GM19438 (cell line): ENCODE measurements at regions not wholly inside any gene's neighbourhood (a gene's known extent, or its start where the extent isn't known, plus 50 kb on each side); places are given as distances from the start of the nearest gene placed in this dataset.
"Not testable (repeated sequence)": the region's sequence is repeated elsewhere in the genome, so short reads cannot be mapped to it uniquely, and the experiment has no call there.

Experiments
- ATAC-seq: cut with Tn5 transposase; IDR thresholded peaks from one replicate; pipeline ENCODE4 v1.9.1; 2021; ENCODE audit warnings: low read depth; ENCODE audit not compliant: unreplicated experiment

DNA sequence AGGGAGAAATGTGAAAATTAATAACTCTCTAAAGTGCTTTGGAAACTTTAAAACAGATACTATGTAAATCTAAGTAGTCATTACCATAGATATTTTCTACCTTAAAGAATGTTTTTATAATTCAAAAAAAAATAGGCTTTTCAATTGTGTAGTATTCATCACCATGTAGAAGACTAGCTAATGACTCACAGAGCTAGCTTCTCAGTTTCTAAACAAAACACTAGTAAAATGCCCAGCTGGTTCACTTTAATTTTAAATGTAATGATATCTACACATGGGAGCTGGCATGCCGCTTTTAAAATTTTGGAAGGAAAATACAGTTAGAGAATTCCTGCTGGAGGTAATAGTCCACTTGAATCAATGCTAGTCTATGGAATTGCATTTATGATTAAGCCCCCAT is 509.8 kb downstream of the CSNK1G3 start:
- ATAC-seq, result no peak

DNA sequence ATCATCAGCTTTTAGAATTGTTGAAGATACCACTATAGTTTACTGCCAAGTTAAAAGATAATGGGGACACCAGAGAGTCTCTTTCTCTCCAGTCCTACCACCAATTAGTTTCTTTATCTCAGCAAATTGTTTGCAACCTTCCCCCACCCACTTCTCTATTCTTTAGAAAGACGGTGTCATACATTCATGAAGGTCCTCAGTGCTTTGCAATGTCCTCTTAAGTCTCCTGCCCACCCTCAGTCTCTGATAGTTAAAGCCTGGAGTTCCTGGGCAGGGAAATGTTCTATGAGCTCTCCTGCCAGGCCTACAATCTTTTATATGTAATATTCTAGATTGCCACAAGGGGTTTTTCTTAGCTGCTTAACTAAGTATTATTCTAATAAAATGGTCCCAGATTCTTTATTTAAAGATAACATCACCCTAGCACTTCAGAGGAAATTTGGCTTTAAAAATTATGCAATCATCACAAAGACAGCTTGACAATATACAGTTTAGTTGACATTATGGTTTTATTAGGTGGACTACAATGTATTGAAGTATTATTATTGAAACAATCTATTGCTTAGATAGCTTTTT is 509.2 kb downstream of the CSNK1G3 start:
- no peak for ATAC-seq

DNA sequence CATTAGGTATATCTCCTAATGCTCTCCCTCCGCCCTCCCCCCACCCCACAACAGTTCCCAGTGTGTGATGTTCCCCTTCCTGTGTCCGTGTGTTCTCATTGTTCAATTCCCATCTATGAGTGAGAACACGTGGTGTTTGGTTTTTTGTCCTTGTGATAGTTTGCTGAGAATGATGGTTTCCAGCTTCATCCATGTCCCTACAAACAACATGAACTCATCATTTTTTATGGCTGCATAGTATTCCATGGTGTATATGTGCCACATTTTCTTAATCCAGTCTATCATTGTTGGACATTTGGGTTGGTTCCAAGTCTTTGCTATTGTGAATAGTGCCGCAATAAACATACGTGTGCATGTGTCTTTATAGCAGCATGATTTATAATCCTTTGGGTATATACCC is 505.3 kb downstream of the CSNK1G3 start:
- ATAC-seq, result not testable (repeated sequence)

DNA sequence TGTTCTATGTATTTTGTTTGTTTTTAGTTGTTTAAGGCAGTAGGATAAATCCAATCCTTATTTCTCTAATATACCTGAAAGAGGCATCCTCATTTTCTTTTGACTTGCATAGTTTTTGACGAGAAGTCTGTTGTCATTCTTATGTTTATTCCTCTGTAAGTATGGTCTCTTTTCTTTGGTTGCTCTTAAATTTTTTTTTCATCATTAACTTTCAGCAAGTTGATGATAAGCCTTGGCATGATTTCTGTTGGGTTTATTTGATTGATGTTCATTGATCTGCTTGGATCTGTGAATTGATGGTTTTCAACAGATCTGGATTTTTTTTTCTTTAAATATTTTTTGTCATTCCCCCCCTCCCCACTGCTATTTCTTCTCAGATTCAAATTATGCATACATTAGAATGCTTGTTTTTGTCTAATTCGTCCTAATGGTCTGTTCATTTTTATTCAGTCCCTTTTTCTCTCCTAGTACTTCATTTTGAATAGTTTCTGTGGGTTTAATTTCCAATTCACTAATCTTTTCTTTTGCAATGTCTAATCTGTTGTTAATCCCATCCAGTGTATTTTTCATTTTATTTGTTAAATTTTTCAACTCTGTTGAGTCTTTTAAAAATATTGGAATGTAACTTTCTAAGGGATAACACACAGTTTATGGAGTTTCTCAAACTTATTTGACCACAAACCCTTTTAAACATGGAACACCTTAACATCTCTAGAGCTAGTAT is 495.9 kb downstream of the CSNK1G3 start:
- no peak for ATAC-seq

DNA sequence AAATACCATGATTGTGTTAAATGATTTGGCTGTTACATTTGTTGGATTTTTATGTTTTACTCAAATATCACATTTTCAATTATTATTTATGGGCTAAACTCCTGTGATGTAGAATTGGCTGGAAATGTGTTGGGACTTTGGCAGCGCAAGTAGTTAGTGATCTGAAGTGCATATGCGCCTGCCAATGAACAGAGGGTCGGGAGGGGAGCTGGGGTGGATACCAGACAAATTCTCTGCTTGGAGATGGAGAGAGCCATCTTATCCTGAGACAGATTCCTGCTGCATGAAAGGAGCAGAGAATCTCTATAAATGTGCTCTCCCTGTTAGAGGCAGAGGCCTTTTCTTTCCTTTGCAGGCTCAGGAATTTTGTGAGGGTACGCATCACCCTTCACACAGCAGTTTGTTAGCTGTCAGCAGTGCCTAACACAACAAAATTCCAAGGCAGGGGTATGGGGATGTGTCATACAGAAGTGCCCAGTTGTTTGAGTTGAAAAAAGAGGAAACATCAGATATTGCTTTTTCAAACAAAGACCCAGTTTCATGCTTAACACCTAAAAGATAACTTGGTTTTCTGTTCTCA is 489.1 kb downstream of the CSNK1G3 start:
- ATAC-seq, result no peak

DNA sequence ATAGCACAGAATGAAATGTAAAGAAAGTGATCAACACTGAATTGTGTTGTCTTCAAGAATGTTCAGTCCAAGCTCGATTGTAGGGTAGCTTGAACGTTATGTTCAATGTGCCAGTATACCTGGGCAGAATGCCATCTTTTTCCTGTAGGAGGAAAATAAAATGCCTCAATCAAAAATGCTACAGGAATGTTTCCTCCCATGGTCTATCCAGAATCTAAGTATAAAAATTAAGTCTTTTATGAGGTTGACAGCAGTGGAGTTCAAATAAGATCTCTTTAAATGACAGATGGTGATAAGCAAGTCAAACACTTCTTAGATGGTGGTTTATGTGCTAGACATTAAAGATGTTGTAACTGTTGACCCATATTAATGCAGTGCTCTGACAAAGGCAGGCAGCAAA is 488.6 kb downstream of the CSNK1G3 start:
- ATAC-seq, result no peak

DNA sequence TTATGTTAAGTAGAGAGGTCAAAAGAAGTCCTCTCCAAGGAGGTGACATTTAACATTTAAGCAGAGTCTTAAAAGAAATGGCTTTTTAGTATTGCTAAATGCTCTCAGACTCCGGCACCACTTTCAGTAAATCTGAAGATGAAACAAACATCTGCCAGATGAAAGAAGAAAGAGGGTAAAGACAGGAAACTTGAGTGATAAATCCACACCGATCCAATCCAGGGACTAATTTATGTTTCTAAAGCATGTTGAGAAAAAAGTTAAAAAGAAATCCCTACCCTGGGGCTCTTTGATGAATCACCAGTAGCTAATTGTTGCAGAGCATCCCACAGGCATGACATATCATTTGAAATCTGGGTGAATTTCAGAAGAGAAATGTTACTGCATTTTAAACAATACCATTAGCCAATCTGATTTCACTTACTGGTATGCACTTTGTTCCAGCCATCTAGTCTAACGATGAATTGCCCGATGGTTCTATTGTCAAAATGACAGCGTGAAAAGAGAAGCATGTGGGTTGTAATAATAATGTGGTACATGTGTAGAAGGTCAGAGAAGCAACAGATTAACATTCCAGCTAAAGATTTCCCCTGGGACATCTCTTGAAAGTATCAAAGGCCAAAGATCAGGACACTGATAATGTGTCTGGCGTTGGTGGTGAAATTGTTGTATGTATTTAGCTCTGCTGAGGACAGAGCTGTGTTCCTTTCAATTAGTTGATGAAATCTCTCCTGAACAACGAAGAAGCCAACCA is 485.7 kb downstream of the CSNK1G3 start:
- no peak for ATAC-seq

DNA sequence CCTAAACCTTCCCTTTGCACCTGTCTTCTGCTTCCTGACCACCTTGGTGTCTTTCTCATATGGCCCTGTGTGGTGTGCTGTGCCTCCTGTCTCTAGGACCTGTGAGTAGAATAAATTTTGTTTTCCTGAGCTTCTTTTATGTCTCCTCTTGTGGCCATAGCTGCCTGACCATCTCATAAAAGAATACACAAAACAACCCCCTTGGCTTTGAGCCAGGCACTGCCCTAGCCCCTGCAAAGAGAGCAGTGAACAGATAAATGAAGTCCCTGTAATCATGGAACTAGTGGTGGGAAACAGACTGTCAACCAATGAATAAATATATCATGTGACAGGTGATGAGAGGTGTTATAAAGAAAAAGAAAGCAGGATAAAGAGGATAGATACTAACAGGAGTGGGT is 485.1 kb downstream of the CSNK1G3 start:
- ATAC-seq, result no peak

DNA sequence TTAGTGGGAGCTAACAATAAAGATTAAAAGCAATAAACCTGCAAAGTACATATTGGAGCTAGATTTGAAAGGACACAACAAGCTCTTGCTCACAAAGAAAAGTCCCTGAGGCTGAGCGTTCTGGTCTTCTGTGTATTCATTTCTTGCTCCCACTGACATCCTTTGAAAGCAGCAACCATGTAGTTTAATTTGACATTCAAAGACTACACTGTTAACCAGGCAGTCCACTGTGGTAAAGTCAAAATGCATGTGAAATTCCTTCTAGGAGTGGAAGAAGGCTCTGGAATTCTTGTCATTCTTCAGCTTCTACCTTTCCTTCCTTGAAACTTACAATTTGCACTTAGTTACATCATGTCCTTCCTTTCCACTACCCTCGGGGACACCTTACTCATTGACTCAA is 480.7 kb downstream of the CSNK1G3 start:
- no peak for ATAC-seq

DNA sequence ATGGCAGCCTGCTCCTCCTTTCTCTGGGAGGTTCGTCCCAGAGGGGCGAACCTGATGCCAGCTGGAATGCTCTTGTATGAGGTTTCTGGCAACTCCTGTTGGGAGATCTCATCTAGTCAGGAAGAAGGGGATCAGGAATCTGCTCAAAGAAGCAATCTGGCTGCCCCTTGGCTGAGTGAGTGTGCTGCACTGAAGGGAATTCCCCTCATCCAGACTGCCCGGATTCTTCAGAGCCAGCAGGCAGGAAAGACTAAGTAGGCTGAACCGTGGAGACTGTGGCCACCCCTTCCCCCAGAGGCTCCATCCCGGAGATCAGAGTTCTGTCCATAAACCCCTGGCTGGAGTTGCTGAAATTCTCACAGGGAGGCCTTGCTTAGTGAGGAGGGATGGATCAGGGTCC is 476.0 kb downstream of the CSNK1G3 start:
- ATAC-seq, result no peak

DNA sequence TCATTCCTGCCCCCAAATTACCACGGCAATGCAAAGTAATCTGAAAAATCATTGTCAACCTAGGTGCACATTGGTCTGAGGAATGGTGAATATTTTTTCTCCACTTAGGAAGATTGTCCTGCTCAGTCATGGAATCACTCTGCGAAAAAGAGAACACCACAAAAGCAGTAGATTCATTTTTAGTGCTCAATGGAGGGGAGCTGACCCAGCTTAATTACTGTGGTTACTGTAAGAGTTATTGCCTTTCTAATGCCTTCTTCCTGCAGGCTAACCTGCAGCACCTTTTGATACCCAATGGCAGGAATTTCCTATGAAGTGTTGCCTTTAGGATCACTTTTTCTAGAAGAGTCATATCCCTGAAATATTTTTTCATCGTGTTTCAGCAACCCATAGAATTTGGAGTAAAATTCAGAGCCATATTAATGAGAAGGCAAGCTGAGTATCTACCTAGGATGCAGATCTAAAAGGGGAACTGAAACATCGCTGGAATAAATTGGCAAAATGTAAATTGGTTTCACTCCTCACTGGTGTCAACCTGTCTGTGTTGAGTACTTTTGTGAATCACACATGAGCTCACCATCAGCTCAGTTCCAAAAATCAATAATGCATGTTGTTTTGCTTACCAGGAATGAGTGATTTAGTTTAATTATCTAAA is 464.5 kb downstream of the CSNK1G3 start:
- ATAC-seq, result no peak

DNA sequence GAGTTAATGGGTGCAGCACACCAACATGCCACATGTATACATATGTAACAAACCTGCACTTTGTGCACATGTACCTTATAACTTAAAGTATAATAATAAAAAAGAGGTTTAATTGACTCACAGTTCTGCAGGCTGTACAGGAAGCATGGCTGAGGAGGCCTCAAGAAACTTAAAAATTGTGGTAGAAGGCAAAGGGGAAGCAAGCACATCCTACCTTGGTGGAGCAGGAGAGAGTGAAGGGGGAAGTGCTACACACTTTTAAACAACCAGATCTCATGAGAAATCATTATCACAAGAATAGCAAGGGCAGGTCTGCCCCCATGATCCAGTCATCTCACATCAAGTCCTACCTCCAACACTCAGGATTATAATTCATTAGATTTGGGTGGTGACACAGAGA is 463.5 kb downstream of the CSNK1G3 start:
- not testable (repeated sequence) for ATAC-seq

DNA sequence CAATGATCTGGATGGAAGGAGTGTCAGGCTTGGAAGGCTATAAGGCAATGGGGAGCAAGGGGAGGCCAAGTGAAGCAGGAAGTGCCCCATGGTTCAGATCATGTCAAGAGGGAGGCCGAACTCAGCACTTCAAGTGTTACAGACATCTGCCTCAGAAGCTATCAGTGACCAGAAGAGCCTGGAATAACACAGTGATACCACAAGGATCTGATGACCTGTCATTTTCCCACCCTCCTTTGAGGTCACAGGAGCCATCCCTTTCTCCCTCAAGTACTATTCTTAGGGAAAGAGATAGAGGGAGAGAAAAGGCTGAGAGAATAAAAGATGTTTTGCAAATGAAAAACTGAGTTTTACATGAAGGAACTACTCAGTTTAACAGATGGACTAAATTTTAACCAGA is 454.8 kb downstream of the CSNK1G3 start:
- ATAC-seq, result no peak

DNA sequence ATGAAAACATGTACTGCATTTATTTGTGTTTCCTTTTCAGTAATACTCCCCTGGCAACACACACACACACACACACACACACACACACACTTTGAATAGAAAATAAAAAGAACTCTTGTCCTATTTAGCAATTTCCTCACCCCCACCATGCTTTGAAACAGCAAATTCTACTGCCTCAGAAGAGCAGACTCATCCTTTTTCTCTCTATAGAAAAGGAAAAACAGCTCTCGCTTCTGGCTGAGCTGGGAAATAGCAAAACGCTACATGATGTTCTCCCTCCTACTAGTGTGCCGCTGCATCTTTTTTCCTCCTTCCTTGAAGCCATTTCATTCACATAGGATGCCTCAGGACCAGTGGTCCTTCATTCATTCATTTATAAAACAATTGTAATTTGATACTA is 453.6 kb downstream of the CSNK1G3 start:
- ATAC-seq, result no peak

DNA sequence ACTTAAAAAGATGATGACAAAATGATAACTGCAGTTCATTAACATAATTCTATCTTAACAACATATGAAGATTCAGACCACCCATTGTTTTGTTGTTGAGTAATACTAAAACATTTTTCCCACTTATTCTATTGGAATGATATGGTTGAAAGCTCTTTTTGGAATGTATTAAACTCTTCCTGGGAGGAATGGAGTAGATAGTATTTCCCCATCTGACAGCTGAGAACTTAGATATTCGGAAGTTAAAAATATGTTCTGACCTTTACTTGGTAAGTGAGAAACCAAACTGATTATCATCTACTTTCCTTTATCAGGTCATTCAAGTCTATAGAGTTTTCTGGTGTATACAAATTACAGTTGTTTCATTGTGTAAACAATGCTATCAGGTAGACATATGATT is 452.9 kb downstream of the CSNK1G3 start:
- ATAC-seq, result no peak

DNA sequence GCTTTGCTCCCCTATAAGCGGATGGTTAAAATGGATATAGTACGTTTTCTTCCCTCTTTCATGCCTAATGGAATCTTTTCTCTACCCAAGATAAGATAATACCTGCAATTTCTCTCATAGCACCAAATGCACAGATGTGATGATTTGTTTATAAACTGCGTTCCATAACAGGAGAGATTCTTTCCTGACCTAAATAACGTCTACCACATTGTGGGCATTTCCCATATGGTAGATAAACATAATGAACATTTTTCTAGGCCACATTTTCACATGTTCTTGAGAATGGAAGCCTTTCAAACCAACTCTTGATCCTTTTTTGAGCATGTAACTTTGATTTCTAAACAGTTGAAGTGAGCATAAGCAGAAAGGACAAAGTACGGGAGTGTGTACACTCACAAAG is 448.5 kb downstream of the CSNK1G3 start:
- no peak for ATAC-seq

DNA sequence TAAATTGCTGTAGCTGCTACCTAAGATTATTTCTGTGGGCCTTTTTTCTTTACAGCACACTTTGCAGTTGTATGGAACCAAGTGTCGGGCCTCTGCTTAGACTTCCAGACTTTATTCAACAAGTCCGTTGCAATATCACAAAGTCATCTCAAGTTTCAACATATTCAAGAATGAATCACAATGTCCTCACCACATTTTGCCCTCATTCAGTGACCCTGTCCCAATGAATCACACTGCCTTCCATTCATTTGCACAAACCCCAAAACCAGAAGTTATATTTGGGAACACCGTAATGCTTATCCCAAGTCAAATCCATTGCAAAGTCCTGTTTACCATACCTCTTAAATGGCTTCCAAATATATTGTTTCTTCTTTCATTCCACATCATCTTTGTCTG is 439.6 kb downstream of the CSNK1G3 start:
- ATAC-seq, result no peak

DNA sequence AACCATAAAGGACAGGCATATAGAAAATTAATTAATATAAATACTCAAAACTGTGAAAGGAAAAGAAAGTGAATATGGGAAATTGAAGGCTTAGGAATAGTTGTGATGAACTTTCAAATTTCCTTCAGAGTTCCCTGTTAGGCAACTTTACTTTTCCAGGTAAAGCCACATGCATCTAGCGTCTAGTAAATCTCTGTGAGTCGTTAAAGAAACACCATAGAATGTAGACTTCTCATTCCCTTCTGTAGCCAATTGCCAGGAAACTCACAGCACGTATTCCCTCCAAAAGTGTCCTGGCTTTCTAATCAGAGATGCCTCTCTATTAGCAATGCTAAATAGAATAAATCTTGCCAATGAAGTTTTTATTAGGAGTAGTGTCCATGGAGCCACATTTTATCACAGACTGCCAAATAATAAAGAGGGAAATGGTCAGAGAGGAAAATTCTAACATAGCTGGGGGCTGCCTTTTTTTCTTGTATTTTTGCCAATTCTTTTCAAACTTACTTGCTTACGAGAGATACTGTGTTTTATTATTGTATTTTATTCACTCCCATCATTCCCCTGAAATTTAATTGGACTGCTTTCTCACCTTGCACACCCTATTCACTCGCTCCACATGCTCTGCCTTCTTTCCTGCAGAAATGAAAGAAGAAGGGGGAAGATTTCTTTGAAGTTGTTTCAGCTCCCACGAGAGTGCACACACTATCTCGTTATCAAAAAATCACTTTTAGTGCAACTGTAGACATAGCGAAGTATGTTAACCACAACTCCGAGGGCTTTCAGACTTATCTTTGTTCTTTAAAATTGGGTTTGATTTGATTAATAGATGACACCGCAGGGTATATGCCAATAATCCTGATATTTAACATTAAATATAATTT is 439.0 kb downstream of the CSNK1G3 start:
- ATAC-seq, result no peak

DNA sequence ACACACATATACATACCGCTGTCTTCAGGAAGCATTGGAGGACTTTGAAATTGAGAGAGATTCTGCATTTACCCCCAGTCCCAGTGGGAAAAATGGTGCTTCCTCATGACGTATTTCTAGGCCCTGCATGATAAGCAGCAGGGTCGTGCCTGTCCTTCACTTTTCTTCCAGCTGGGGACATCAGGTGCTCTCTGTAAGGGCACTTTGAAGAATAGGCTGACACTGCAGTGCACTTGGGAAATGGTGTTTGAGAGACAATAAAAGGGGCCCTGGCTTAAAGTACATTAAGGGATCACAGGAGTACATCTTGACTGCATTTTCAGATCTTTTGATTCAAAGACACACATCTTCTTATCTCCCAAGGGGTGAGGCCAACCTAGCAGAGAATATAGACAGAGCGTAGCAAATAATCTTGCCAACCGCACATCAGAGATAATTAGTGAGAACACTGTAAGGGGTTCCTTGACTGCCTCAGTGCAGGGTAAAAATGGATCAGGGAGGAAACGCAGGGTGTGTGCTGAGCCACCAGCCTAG is 437.9 kb downstream of the CSNK1G3 start:
- ATAC-seq, result no peak
